ENCODE measurements at regions not wholly inside any gene's neighbourhood (a gene's known extent, or its start where the extent isn't known, plus 50 kb on each side); places are given as distances from the start of the nearest gene placed in this dataset.

- H3K27me3 ChIP-seq, result no peaks in the 10 kb centered on the region
- no peak for TF ChIP-seq CTCF (IDR thresholded peaks at IDR 0.05)
- H3K9me3 ChIP-seq, result no peaks in the 10 kb centered on the region
- intact Hi-C loops (cut with DNase I), result no loop called here
- ATAC-seq (no peak), DNase-seq (no peak)
- H3K27ac ChIP-seq, result no peak overlapping the region
- no peaks in the 10 kb centered on the region for H3K36me3 ChIP-seq
- H3K4me1 ChIP-seq, result no peaks in the 10 kb centered on the region
- H3K4me3 ChIP-seq, result no peak overlapping the region
Observed at GRCh38 chr13:81224209-81224833, 883.4 kb upstream of the SPRY2 start.

- intact Hi-C loops (cut with DNase I), result no loop called here
- H3K27ac ChIP-seq, result no peak overlapping the region
- no peaks in the 10 kb centered on the region for H3K9me3 ChIP-seq
- no peak for TF ChIP-seq CTCF (IDR thresholded peaks at IDR 0.05)
- DNase-seq (no peak), ATAC-seq (no peak)
- no peaks in the 10 kb centered on the region for H3K36me3 ChIP-seq
- no peak overlapping the region for H3K4me3 ChIP-seq
- H3K27me3 ChIP-seq, result no peaks in the 10 kb centered on the region
- no peaks in the 10 kb centered on the region for H3K4me1 ChIP-seq
Observed at GRCh38 chr13:81223778-81224177, 882.9 kb upstream of the SPRY2 start.

- ATAC-seq (no peak), DNase-seq (no peak)
- Histone ChIP-seq H3K9me3 (no peaks in the 10 kb centered on the region), H3K27ac (no peak overlapping the region), H3K36me3 (no peaks in the 10 kb centered on the region), H3K4me1 (no peaks in the 10 kb centered on the region), H3K4me3 (no peak overlapping the region), H3K27me3 (no peaks in the 10 kb centered on the region)
- intact Hi-C loops (cut with DNase I), result no loop called here
- no peak for TF ChIP-seq CTCF (IDR thresholded peaks at IDR 0.05)
Observed at GRCh38 chr13:81211713-81212112, 870.8 kb upstream of the SPRY2 start.

- intact Hi-C loops (cut with DNase I), result no loop called here
- H3K4me1 ChIP-seq, result no peaks in the 10 kb centered on the region
- DNase-seq, result no peak
- H3K4me3 ChIP-seq, result no peak overlapping the region
- H3K9me3 ChIP-seq, result no peaks in the 10 kb centered on the region
- H3K27ac ChIP-seq, result no peak overlapping the region
- H3K36me3 ChIP-seq, result no peaks in the 10 kb centered on the region
- no peak for ATAC-seq
- no peaks in the 10 kb centered on the region for H3K27me3 ChIP-seq
- TF ChIP-seq CTCF (IDR thresholded peaks at IDR 0.05), result no peak
Observed at GRCh38 chr13:81207636-81208035, 866.7 kb upstream of the SPRY2 start.

GRCh38 chr13:81207231-81207630, 866.3 kb upstream of the SPRY2 start:
- Histone ChIP-seq H3K36me3 (no peaks in the 10 kb centered on the region), H3K9me3 (no peaks in the 10 kb centered on the region), H3K4me1 (no peaks in the 10 kb centered on the region), H3K27me3 (no peaks in the 10 kb centered on the region), H3K4me3 (no peak overlapping the region), H3K27ac (no peak overlapping the region)
- ATAC-seq (no peak), DNase-seq (no peak)
- intact Hi-C loops (cut with DNase I), result no loop called here
- no peak for TF ChIP-seq CTCF (IDR thresholded peaks at IDR 0.05)

- H3K36me3 ChIP-seq, result no peaks in the 10 kb centered on the region
- H3K27me3 ChIP-seq, result no peaks in the 10 kb centered on the region
- no peak for DNase-seq
- H3K4me3 ChIP-seq, result no peak overlapping the region
- no peaks in the 10 kb centered on the region for H3K9me3 ChIP-seq
- no peaks in the 10 kb centered on the region for H3K4me1 ChIP-seq
- ATAC-seq, result no peak
- H3K27ac ChIP-seq, result no peak overlapping the region
- intact Hi-C loops (cut with DNase I), result no loop called here
- TF ChIP-seq CTCF (IDR thresholded peaks at IDR 0.05), result no peak
Observed at GRCh38 chr13:81203783-81204182, 862.9 kb upstream of the SPRY2 start.
